Neural progenitor cell (in vitro differentiated cells): ENCODE measurements at regions not wholly inside any gene's neighbourhood (a gene's known extent, or its start where the extent isn't known, plus 50 kb on each side); places are given as distances from the start of the nearest gene placed in this dataset.
A peak's percentile ranks its signal among the peaks of the same experiment; 100 is the strongest.

Experiments used
- DNase-seq: peaks from one replicate; pipeline ENCODE4 v3.0.0-alpha.2; 2016; ENCODE audit warnings: low spot score
- H2AFZ ChIP-seq: fragments of 200-600 bp; sonication (generic); replicated peaks from 2 replicates; pipeline ENCODE4 v1.6.1; 2016; ENCODE audit warnings: antibody characterized with exemption
- H3F3A ChIP-seq: fragments of 200-600 bp; sonication (generic); 2 replicates; pipeline ENCODE4 v1.6.1; 2016; ENCODE audit warnings: antibody characterized with exemption, low read depth
- H3K27ac ChIP-seq: fragments of 200-600 bp; sonication (generic); 2 replicates; pipeline ENCODE4 v1.5.1; 2016; ENCODE audit warnings: mild to moderate bottlenecking
- H3K27me3 ChIP-seq: fragments of 200-600 bp; sonication (generic); 2 replicates; pipeline ENCODE4 v1.6.1; 2016; ENCODE audit warnings: mild to moderate bottlenecking, moderate library complexity
- H3K36me3 ChIP-seq: fragments of 200-600 bp; sonication (generic); 2 replicates; pipeline ENCODE4 v1.5.1; 2016
- H3K4me1 ChIP-seq: fragments of 200-600 bp; sonication (generic); 2 replicates; pipeline ENCODE4 v1.6.1; 2016; ENCODE audit warnings: mixed run types
- H3K4me2 ChIP-seq: fragments of 200-600 bp; sonication (generic); 2 replicates; pipeline ENCODE4 v1.6.1; 2016
- H3K4me3 ChIP-seq: fragments of 200-600 bp; sonication (generic); 2 replicates; pipeline ENCODE4 v1.5.1; 2016
- H3K79me2 ChIP-seq: fragments of 200-600 bp; sonication (generic); 2 replicates; pipeline ENCODE4 v1.6.1; 2016; ENCODE audit warnings: low read depth
- H3K9ac ChIP-seq: fragments of 200-600 bp; sonication (generic); 2 replicates; pipeline ENCODE4 v1.6.1; 2016
- H3K9me3 ChIP-seq: fragments of 200-600 bp; sonication (generic); 2 replicates; pipeline ENCODE4 v1.5.1; 2016; ENCODE audit warnings: low read depth
- H4K20me1 ChIP-seq: fragments of 200-600 bp; sonication (generic); 2 replicates; pipeline ENCODE4 v1.6.1; 2016; ENCODE audit warnings: low read depth
- H3K27ac Mint-ChIP-seq: 3 replicates; pipeline ENCODE4 v1.8.0; 2021; ENCODE audit warnings: mixed read lengths
- H3K27me3 Mint-ChIP-seq: 2 replicates; pipeline ENCODE4 v1.8.0; 2022; ENCODE audit warnings: low read depth, mild to moderate bottlenecking, inconsistent platforms, moderate library complexity, mixed read lengths; ENCODE audit not compliant: insufficient read depth
- H3K36me3 Mint-ChIP-seq: 3 replicates; pipeline ENCODE4 v1.8.0; 2021; ENCODE audit warnings: mixed read lengths
- H3K4me1 Mint-ChIP-seq: 3 replicates; pipeline ENCODE4 v1.8.0; 2021; ENCODE audit warnings: mixed read lengths
- H3K4me3 Mint-ChIP-seq: 3 replicates; pipeline ENCODE4 v1.8.0; 2021; ENCODE audit warnings: mild to moderate bottlenecking, moderate library complexity, mixed read lengths
- H3K9me3 Mint-ChIP-seq: 3 replicates; pipeline ENCODE4 v1.8.0; 2020; ENCODE audit warnings: mixed read lengths
- EZH2 ChIP-seq: fragments of 200-600 bp; sonication (generic); IDR thresholded peaks from 2 replicates; pipeline ENCODE4 v1.6.1; 2017; ENCODE audit warnings: antibody characterized with exemption, mild to moderate bottlenecking, moderate library complexity
- EZH2phosphoT487 ChIP-seq: fragments of 200-600 bp; sonication (generic); IDR thresholded peaks from 2 replicates; pipeline ENCODE4 v1.6.1; 2017; ENCODE audit warnings: antibody characterized with exemption
- TF ChIP-seq, protein P1 (sequence below): fragments of 200-600 bp; sonication (generic); IDR thresholded peaks from 2 replicates; pipeline ENCODE4 v1.5.1; 2017; ENCODE audit warnings: antibody characterized with exemption, mild to moderate bottlenecking

GRCh38 chr6:138559143-138559542, 59.8 kb upstream of the NHSL1 start:
- H2AFZ ChIP-seq, result no peak overlapping the region

DNA sequence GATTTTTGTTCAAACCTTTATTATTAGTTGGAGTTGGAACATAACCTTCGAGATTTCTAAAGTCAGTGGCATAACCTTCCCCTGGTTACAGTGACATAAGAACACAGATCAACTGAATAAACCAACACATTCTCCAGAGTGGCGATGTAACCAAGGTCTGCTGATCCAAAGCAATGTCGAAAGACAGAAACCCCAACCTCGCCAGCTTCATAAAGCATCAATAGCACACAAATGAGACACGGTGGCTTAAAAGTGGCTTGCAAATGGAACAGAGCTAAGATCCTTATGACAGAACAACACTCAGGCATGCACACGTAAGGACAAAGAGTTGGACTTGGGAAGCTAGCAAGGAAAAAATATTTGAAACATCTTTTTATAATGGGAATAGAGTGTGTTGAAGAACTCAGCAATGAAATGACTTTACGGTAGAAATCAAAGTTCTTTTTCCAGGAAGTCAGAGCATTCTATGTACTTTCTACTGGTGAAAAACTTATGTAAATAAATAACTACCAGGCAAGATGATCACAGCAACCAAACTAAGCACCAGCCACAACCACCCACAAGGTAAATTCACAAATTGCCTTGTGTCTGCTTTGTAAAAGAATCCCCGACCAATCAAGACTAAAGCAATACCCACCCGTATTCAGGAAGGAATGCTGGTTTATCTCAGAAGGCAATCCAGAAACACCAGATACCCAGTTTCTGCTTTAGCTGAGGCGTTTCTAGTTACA, 61.0 kb upstream of the NHSL1 start:
- H3K79me2 ChIP-seq, result peaks cover 79% of the 10 kb centered on the region
- peaks cover 24% of the 10 kb centered on the region for H3K4me1 Mint-ChIP-seq

More at GRCh38 chr6:138559143-138559542, 59.8 kb upstream of the NHSL1 start:
- Histone ChIP-seq H3K27me3 (no peaks in the 10 kb centered on the region), H3K9ac (no peak overlapping the region), H4K20me1 (peaks cover 17% of the 10 kb centered on the region), H3F3A (peaks cover 19% of the 10 kb centered on the region), H3K4me1 (peaks cover 28% of the 10 kb centered on the region), H3K36me3 (no peaks in the 10 kb centered on the region), H3K4me2 (no peak overlapping the region), H3K79me2 (peaks cover 78% of the 10 kb centered on the region), H3K4me3 (no peak overlapping the region), H3K27ac (no peak overlapping the region), H3K9me3 (no peaks in the 10 kb centered on the region)
- Mint-ChIP-seq H3K4me1 (peaks cover 34% of the 10 kb centered on the region), H3K36me3 (peaks cover 20% of the 10 kb centered on the region), H3K9me3 (peaks cover 15% of the 10 kb centered on the region), H3K27me3 (peaks cover 6% of the 10 kb centered on the region), H3K4me3 (no peak overlapping the region), H3K27ac (peak overlapping the region; percentile 86)
- no peak for DNase-seq
- no peak for TF ChIP-seq EZH2
- TF ChIP-seq, protein P1, sequence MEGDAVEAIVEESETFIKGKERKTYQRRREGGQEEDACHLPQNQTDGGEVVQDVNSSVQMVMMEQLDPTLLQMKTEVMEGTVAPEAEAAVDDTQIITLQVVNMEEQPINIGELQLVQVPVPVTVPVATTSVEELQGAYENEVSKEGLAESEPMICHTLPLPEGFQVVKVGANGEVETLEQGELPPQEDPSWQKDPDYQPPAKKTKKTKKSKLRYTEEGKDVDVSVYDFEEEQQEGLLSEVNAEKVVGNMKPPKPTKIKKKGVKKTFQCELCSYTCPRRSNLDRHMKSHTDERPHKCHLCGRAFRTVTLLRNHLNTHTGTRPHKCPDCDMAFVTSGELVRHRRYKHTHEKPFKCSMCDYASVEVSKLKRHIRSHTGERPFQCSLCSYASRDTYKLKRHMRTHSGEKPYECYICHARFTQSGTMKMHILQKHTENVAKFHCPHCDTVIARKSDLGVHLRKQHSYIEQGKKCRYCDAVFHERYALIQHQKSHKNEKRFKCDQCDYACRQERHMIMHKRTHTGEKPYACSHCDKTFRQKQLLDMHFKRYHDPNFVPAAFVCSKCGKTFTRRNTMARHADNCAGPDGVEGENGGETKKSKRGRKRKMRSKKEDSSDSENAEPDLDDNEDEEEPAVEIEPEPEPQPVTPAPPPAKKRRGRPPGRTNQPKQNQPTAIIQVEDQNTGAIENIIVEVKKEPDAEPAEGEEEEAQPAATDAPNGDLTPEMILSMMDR, result no peak
- no peak for TF ChIP-seq EZH2phosphoT487

DNA sequence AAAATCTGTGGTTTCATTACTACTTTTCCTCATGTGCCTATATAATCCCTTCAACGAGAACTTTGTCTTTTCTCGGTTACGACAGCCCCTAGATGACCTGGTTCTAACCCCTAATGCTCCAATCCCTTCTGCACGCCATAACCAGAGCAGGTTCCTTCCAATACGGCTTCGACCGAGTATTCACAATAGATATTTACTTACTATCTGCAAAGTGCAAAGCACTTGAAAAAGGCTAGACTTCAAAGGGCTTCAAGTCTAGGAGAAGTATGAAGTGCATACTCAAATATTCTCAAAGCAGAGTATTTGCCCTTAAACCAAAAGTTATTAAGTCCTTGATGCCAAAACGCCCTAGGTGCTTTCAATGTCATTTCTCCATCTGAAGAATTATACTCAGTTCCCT, 63.4 kb upstream of the NHSL1 start:
- Histone ChIP-seq H3K27me3 (no peaks in the 10 kb centered on the region), H3K4me2 (no peak overlapping the region)

More for the DNA sequence above, 61.0 kb upstream of the NHSL1 start:
- Histone ChIP-seq H2AFZ (no peak overlapping the region), H4K20me1 (peaks cover 15% of the 10 kb centered on the region), H3K27ac (no peak overlapping the region), H3K4me2 (no peak overlapping the region), H3K4me3 (no peak overlapping the region), H3K9me3 (no peaks in the 10 kb centered on the region), H3K36me3 (no peaks in the 10 kb centered on the region), H3F3A (peaks cover 17% of the 10 kb centered on the region), H3K9ac (no peak overlapping the region), H3K4me1 (peaks cover 21% of the 10 kb centered on the region), H3K27me3 (no peaks in the 10 kb centered on the region)
- TF ChIP-seq EZH2 (no peak), EZH2phosphoT487 (no peak)
- TF ChIP-seq, protein P1, result no peak
- no peak overlapping the region for H3K4me3 Mint-ChIP-seq
- peaks cover 26% of the 10 kb centered on the region for H3K36me3 Mint-ChIP-seq
- H3K27ac Mint-ChIP-seq, result no peak overlapping the region
- DNase-seq, result no peak
- H3K27me3 Mint-ChIP-seq, result peaks cover 6% of the 10 kb centered on the region
- peaks cover 22% of the 10 kb centered on the region for H3K9me3 Mint-ChIP-seq

More for the DNA sequence above, 63.4 kb upstream of the NHSL1 start:
- peaks cover 9% of the 10 kb centered on the region for H3K4me1 ChIP-seq
- Mint-ChIP-seq H3K36me3 (peaks cover 28% of the 10 kb centered on the region), H3K4me1 (peaks cover 3% of the 10 kb centered on the region), H3K4me3 (no peak overlapping the region), H3K27ac (no peak overlapping the region), H3K9me3 (peaks cover 23% of the 10 kb centered on the region), H3K27me3 (peaks cover 6% of the 10 kb centered on the region)
- H3K9ac ChIP-seq, result no peak overlapping the region
- H3K4me3 ChIP-seq, result no peak overlapping the region
- TF ChIP-seq, protein P1, result no peak
- TF ChIP-seq EZH2phosphoT487, result no peak
- no peak for TF ChIP-seq EZH2
- H3K27ac ChIP-seq, result no peak overlapping the region
- H2AFZ ChIP-seq, result no peak overlapping the region
- H3F3A ChIP-seq, result peaks cover 6% of the 10 kb centered on the region
- H4K20me1 ChIP-seq, result peaks cover 3% of the 10 kb centered on the region
- H3K9me3 ChIP-seq, result no peaks in the 10 kb centered on the region
- H3K36me3 ChIP-seq, result no peaks in the 10 kb centered on the region
- DNase-seq, result no peak
- H3K79me2 ChIP-seq, result peaks cover 91% of the 10 kb centered on the region
